H1 (cell line): ENCODE measurements at regions not wholly inside any gene's neighbourhood (a gene's known extent, or its start where the extent isn't known, plus 50 kb on each side); places are given as distances from the start of the nearest gene placed in this dataset.

ENCODE experiments used
- EP300 ChIP-seq, 2 experiments: IDR thresholded peaks; 1 replicate in 1 of 2; 2 replicates in 1 of 2; pipeline ENCODE4 v1.6.1; 2011 to 2012; ENCODE audit warnings: low read depth in 2 of 2, low read length in 2 of 2, mild to moderate bottlenecking in 2 of 2, borderline replicate concordance in 1 of 2, inconsistent platforms in 1 of 2, moderate library complexity in 1 of 2
- EZH2 ChIP-seq: fragments of 200-600 bp; sonication (generic); IDR thresholded peaks from 2 replicates; pipeline ENCODE4 v1.7.1; 2012; ENCODE audit warnings: low read depth, mild to moderate bottlenecking, moderate library complexity, low read length, inconsistent platforms; ENCODE audit not compliant: severe bottlenecking
- FOSL1 ChIP-seq: IDR thresholded peaks from 2 replicates; pipeline ENCODE4 v1.6.1; 2011; ENCODE audit warnings: mild to moderate bottlenecking, low read depth, low read length, moderate library complexity; ENCODE audit not compliant: insufficient read depth
- GTF2F1 ChIP-seq: IDR thresholded peaks from 2 replicates; pipeline ENCODE4 v1.6.1; 2012; ENCODE audit warnings: low read depth, low read length, improper control_type of control experiment, borderline replicate concordance
- JUN ChIP-seq: IDR thresholded peaks from 2 replicates; pipeline ENCODE4 v1.6.1; 2011; ENCODE audit warnings: low read depth, mild to moderate bottlenecking, improper control_type of control experiment, low read length
- POLR2A ChIP-seq, 2 experiments: IDR thresholded peaks; 1 replicate in 1 of 2; 2 replicates in 1 of 2; pipeline ENCODE4 v1.6.1; 2011; ENCODE audit warnings: low read depth in 2 of 2, low read length in 2 of 2, mild to moderate bottlenecking in 2 of 2; ENCODE audit errors: control extremely low read depth in 1 of 2
- POLR2AphosphoS5 ChIP-seq: IDR thresholded peaks from 2 replicates; pipeline ENCODE4 v1.6.1; 2011; ENCODE audit warnings: low read depth, low read length
- RAD21 ChIP-seq, 2 experiments: IDR thresholded peaks in 1 of 2; conservative IDR thresholded peaks in 1 of 2; 2 replicates each; pipeline ENCODE4 v1.6.1; 2011; ENCODE audit warnings: low read depth in 2 of 2, low read length in 2 of 2, improper control_type of control experiment in 1 of 2, inconsistent platforms in 1 of 2, mild to moderate bottlenecking in 1 of 2, moderate library complexity in 1 of 2
- TAF1 ChIP-seq: IDR thresholded peaks from 2 replicates; pipeline ENCODE4 v1.6.1; 2011; ENCODE audit warnings: mild to moderate bottlenecking, low read depth, low read length
- TEAD4 ChIP-seq: IDR thresholded peaks from 2 replicates; pipeline ENCODE4 v1.6.1; 2012; ENCODE audit warnings: low read depth, low read length, inconsistent platforms, mixed read lengths
- TF ChIP-seq, protein P1 (sequence below), 3 experiments: IDR thresholded peaks; 1 replicate in 2 of 3; 2 replicates in 1 of 3; pipeline versions ENCODE4 v1.5.1 to v1.6.1; 2011; ENCODE audit warnings: low read length in 3 of 3, mild to moderate bottlenecking in 3 of 3, inconsistent platforms in 2 of 3, low read depth in 1 of 3, moderate library complexity in 1 of 3; ENCODE audit not compliant: insufficient read depth in 1 of 3; ENCODE audit errors: control extremely low read depth in 1 of 3
- TF ChIP-seq, protein P2 (sequence below): IDR thresholded peaks from 2 replicates; pipeline ENCODE4 v1.6.1; 2012; ENCODE audit warnings: inconsistent platforms
- TF ChIP-seq, protein P3 (sequence below): IDR thresholded peaks from 2 replicates; pipeline ENCODE4 v1.6.1; 2011; ENCODE audit warnings: low read depth, mild to moderate bottlenecking, low read length; ENCODE audit not compliant: insufficient read depth

GRCh38 chr2:21552981-21553380 lies 429.2 kb downstream of the TDRD15 start:
- TF ChIP-seq, protein P1, sequence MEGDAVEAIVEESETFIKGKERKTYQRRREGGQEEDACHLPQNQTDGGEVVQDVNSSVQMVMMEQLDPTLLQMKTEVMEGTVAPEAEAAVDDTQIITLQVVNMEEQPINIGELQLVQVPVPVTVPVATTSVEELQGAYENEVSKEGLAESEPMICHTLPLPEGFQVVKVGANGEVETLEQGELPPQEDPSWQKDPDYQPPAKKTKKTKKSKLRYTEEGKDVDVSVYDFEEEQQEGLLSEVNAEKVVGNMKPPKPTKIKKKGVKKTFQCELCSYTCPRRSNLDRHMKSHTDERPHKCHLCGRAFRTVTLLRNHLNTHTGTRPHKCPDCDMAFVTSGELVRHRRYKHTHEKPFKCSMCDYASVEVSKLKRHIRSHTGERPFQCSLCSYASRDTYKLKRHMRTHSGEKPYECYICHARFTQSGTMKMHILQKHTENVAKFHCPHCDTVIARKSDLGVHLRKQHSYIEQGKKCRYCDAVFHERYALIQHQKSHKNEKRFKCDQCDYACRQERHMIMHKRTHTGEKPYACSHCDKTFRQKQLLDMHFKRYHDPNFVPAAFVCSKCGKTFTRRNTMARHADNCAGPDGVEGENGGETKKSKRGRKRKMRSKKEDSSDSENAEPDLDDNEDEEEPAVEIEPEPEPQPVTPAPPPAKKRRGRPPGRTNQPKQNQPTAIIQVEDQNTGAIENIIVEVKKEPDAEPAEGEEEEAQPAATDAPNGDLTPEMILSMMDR (IDR thresholded peaks at IDR 0.05; ENCODE audit: control extremely low read depth in 1 of 3, insufficient read depth in 1 of 3, low read depth in 1 of 3, low read length in 3 of 3): no peak
- TF ChIP-seq EP300 (IDR thresholded peaks at IDR 0.05; ENCODE audit: borderline replicate concordance in 1 of 2, low read depth in 2 of 2, low read length in 2 of 2) (no peak), EZH2 (no peak), POLR2AphosphoS5 (no peak), RAD21 (IDR thresholded peaks at IDR 0.05 in 1 of 2, conservative IDR thresholded peaks at IDR 0.05 in 1 of 2; ENCODE audit: low read depth in 2 of 2, low read length in 2 of 2) (no peak), JUN (no peak), POLR2A (IDR thresholded peaks at IDR 0.05; ENCODE audit: control extremely low read depth in 1 of 2, low read depth in 2 of 2, low read length in 2 of 2) (no peak), GTF2F1 (no peak), TAF1 (no peak), FOSL1 (no peak), TEAD4 (no peak)
- TF ChIP-seq, protein P2, sequence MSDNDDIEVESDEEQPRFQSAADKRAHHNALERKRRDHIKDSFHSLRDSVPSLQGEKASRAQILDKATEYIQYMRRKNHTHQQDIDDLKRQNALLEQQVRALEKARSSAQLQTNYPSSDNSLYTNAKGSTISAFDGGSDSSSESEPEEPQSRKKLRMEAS: no peak
- TF ChIP-seq, protein P3, sequence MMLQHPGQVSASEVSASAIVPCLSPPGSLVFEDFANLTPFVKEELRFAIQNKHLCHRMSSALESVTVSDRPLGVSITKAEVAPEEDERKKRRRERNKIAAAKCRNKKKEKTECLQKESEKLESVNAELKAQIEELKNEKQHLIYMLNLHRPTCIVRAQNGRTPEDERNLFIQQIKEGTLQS: no peak
